Fibroblast of villous mesenchyme (primary cell): ENCODE measurements at regions not wholly inside any gene's neighbourhood (a gene's known extent, or its start where the extent isn't known, plus 50 kb on each side); places are given as distances from the start of the nearest gene placed in this dataset.

Source experiments
- DNase-seq: peaks from one replicate; pipeline ENCODE4 v3.0.0-alpha.2; 2010; ENCODE audit warnings: low read depth
- H3K4me3 ChIP-seq: 2 replicates; pipeline ENCODE4 v1.5.1; 2011; ENCODE audit warnings: low read depth, mild to moderate bottlenecking, low read length
- CTCF ChIP-seq: IDR thresholded peaks from 2 replicates; pipeline ENCODE4 v1.5.1; 2012; ENCODE audit warnings: low read depth, mild to moderate bottlenecking, low read length; ENCODE audit not compliant: insufficient read depth

- no peak for TF ChIP-seq CTCF
- no peak for DNase-seq
- no peak overlapping the region for H3K4me3 ChIP-seq
Measured at GRCh38 chr3:107428051-107428858, 51.0 kb downstream of the CCDC54 start.

- peak overlapping the region; percentile 57 for H3K4me3 ChIP-seq
- peak; percentile 91 for DNase-seq
- TF ChIP-seq CTCF, result peak; percentile 89
Measured at GRCh38 chr3:107429320-107430181, 52.3 kb downstream of the CCDC54 start.

GRCh38 chr3:107430214-107430995, 53.2 kb downstream of the CCDC54 start:
- H3K4me3 ChIP-seq, result peak overlapping the region; percentile 70
- no peak for TF ChIP-seq CTCF
- DNase-seq, result peak; percentile 33

GRCh38 chr3:107430996-107431245, 53.7 kb downstream of the CCDC54 start:
- no peak for TF ChIP-seq CTCF
- H3K4me3 ChIP-seq, result peak overlapping the region; percentile 70
- DNase-seq, result peak; percentile 24

GRCh38 chr3:107431246-107432012, 54.2 kb downstream of the CCDC54 start:
- peak; percentile 9 for TF ChIP-seq CTCF
- DNase-seq, result peak; percentile 61

GRCh38 chr3:107432013-107432515, 54.8 kb downstream of the CCDC54 start:
- DNase-seq, result peak; percentile 26
- peak overlapping the region; percentile 70 for H3K4me3 ChIP-seq

More at GRCh38 chr3:107431246-107432012, 54.2 kb downstream of the CCDC54 start:
- H3K4me3 ChIP-seq, result peak overlapping the region; percentile 70

More at GRCh38 chr3:107432013-107432515, 54.8 kb downstream of the CCDC54 start:
- TF ChIP-seq CTCF, result no peak
